NT2/D1 (cell line): ENCODE measurements at regions not wholly inside any gene's neighbourhood (a gene's known extent, or its start where the extent isn't known, plus 50 kb on each side); places are given as distances from the start of the nearest gene placed in this dataset.

Experiments used
- DNase-seq: peaks from one replicate; pipeline ENCODE4 v3.0.0-alpha.2; 2011; ENCODE audit warnings: low read depth, low spot score
- H3K27me3 ChIP-seq: 2 replicates; pipeline ENCODE4 v1.6.0; 2011; ENCODE audit warnings: mild to moderate bottlenecking; ENCODE audit not compliant: insufficient read length, insufficient read depth
- H3K36me3 ChIP-seq: 2 replicates; pipeline ENCODE4 v1.6.1; 2011; ENCODE audit warnings: mild to moderate bottlenecking, low read length, mixed read lengths; ENCODE audit not compliant: insufficient read depth, insufficient read length
- H3K4me1 ChIP-seq: 2 replicates; pipeline ENCODE4 v1.5.1; 2011; ENCODE audit not compliant: insufficient read depth, insufficient read length
- H3K4me3 ChIP-seq: 2 replicates; pipeline ENCODE4 v1.5.1; 2011; ENCODE audit warnings: low read depth; ENCODE audit not compliant: insufficient read length
- H3K9ac ChIP-seq: 2 replicates; pipeline ENCODE4 v1.6.0; 2011; ENCODE audit warnings: low read depth; ENCODE audit not compliant: insufficient read length
- H3K9me3 ChIP-seq: 2 replicates; pipeline ENCODE4 v1.5.1; 2011; ENCODE audit warnings: mild to moderate bottlenecking, low read length; ENCODE audit not compliant: insufficient read depth
- SUZ12 ChIP-seq: IDR thresholded peaks from 2 replicates; pipeline ENCODE4 v1.6.1; 2011; ENCODE audit not compliant: insufficient read length, insufficient read depth; ENCODE audit errors: extremely low read depth
- YY1 ChIP-seq: IDR thresholded peaks from 2 replicates; pipeline ENCODE4 v1.6.1; 2011; ENCODE audit not compliant: insufficient read length, insufficient read depth
- ZNF274 ChIP-seq: IDR thresholded peaks from 2 replicates; pipeline ENCODE4 v1.6.1; 2011; ENCODE audit warnings: mild to moderate bottlenecking, low read depth, low read length

- H3K27me3 ChIP-seq, result no peaks in the 10 kb centered on the region
- TF ChIP-seq ZNF274, result no peak
- no peak for TF ChIP-seq YY1
- TF ChIP-seq SUZ12, result no peak
- no peak overlapping the region for H3K9ac ChIP-seq
- DNase-seq, result no peak
- no peaks in the 10 kb centered on the region for H3K4me1 ChIP-seq
- no peaks in the 10 kb centered on the region for H3K36me3 ChIP-seq
- no peaks in the 10 kb centered on the region for H3K9me3 ChIP-seq
- no peak overlapping the region for H3K4me3 ChIP-seq
These were observed 292.8 kb upstream of the ZNF717 start for GRCh38 chr3:76078101-76078500.

DNA sequence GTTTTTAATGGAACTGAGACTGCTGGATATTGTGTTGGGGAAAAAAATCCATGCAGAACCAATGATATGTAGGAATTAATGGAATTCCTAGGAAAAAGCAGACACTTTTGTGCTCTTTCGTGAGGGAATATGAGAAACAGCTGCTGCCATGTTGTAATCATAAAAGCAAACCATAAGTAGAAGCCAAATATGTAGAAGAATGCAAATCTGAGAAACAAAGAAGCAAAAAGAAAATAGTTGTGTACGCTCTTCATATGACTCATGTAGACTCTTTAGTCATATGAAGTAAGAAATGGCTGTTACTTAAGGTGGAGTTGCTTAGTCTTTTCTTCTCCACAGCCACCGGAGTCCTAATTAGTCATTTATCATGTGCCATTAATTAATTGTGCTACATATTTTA lies 298.6 kb upstream of the ZNF717 start:
- Histone ChIP-seq H3K9me3 (peaks cover 6% of the 10 kb centered on the region; the same call in 1 of the 2 replicates), H3K4me3 (no peak overlapping the region), H3K9ac (no peak overlapping the region), H3K27me3 (no peaks in the 10 kb centered on the region), H3K4me1 (no peaks in the 10 kb centered on the region), H3K36me3 (no peaks in the 10 kb centered on the region)
- no peak for TF ChIP-seq ZNF274
- TF ChIP-seq YY1, result no peak
- TF ChIP-seq SUZ12, result no peak
- DNase-seq, result no peak

- TF ChIP-seq SUZ12 (no peak), ZNF274 (no peak), YY1 (no peak)
- Histone ChIP-seq H3K4me1 (no peaks in the 10 kb centered on the region), H3K9ac (no peak overlapping the region), H3K36me3 (no peaks in the 10 kb centered on the region), H3K9me3 (no peaks in the 10 kb centered on the region; the same call in 1 of the 2 replicates), H3K27me3 (no peaks in the 10 kb centered on the region), H3K4me3 (no peak overlapping the region)
- no peak for DNase-seq
These were observed 310.7 kb upstream of the ZNF717 start for GRCh38 chr3:76096036-76096435.

DNA sequence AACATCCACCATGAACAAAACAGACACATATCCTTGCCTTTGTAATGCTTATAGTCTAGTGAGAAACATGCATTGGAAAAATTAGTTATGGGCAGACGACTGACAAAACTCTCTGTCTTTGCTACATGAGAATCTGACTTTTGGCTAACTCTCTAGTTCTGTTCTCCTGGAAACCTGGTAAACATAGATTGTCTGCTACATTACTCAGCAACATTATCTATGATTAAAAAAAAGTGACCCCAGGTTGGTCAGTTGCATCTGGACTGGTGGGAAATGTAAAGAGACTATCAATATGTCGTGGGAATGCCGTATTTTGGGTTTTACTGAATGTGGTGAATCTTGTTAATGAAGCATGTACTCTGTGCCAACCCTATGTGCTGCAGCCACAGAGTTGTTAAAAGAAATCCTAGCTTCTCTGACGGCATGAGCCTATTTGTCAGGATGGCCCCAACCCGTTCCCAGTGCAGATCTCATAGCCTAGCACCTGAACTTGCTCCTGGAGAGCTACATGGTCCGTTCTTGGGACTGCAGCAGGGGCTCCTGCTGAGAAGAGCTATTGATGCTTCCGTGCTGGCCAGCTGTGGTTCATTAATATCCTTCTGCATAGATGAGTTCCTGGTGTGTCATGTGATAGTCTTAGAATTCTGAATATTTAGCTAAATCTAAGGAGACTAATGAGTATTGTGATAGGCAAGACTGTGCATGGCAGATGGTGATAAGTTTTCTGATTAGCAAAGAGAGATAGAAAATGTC lies 311.7 kb upstream of the ZNF717 start:
- Histone ChIP-seq H3K4me3 (no peak overlapping the region), H3K27me3 (no peaks in the 10 kb centered on the region)
- TF ChIP-seq ZNF274 (no peak), YY1 (no peak), SUZ12 (no peak)

GRCh38 chr3:76097589-76097969 lies 312.2 kb upstream of the ZNF717 start:
- H3K9me3 ChIP-seq, result no peaks in the 10 kb centered on the region
- no peak for DNase-seq
- no peaks in the 10 kb centered on the region for H3K4me1 ChIP-seq
- H3K9ac ChIP-seq, result no peak overlapping the region
- H3K4me3 ChIP-seq, result no peak overlapping the region
- TF ChIP-seq SUZ12 (no peak), ZNF274 (no peak), YY1 (no peak)
- H3K27me3 ChIP-seq, result no peaks in the 10 kb centered on the region
- H3K36me3 ChIP-seq, result no peaks in the 10 kb centered on the region

More for the DNA sequence above, 311.7 kb upstream of the ZNF717 start:
- no peaks in the 10 kb centered on the region for H3K4me1 ChIP-seq
- H3K36me3 ChIP-seq, result no peaks in the 10 kb centered on the region
- H3K9ac ChIP-seq, result no peak overlapping the region
- no peak for DNase-seq
- no peaks in the 10 kb centered on the region for H3K9me3 ChIP-seq

- H3K36me3 ChIP-seq, result no peaks in the 10 kb centered on the region
- no peaks in the 10 kb centered on the region for H3K27me3 ChIP-seq
- no peaks in the 10 kb centered on the region for H3K4me1 ChIP-seq
- TF ChIP-seq YY1 (no peak), ZNF274 (no peak), SUZ12 (no peak)
- DNase-seq, result no peak
- H3K9ac ChIP-seq, result no peak overlapping the region
- H3K4me3 ChIP-seq, result no peak overlapping the region
- no peaks in the 10 kb centered on the region for H3K9me3 ChIP-seq
These were observed 314.6 kb upstream of the ZNF717 start for GRCh38 chr3:76099956-76100355.

- Histone ChIP-seq H3K9ac (no peak overlapping the region), H3K4me3 (no peak overlapping the region), H3K36me3 (no peaks in the 10 kb centered on the region), H3K4me1 (no peaks in the 10 kb centered on the region), H3K9me3 (no peaks in the 10 kb centered on the region), H3K27me3 (no peaks in the 10 kb centered on the region)
- peak; percentile 23 for DNase-seq
- TF ChIP-seq SUZ12 (no peak), ZNF274 (no peak), YY1 (no peak)
These were observed 322.7 kb upstream of the ZNF717 start for GRCh38 chr3:76107935-76108570.

GRCh38 chr3:76111808-76112207 lies 326.5 kb upstream of the ZNF717 start:
- TF ChIP-seq ZNF274 (no peak), YY1 (no peak), SUZ12 (no peak)
- Histone ChIP-seq H3K27me3 (no peaks in the 10 kb centered on the region), H3K4me3 (no peak overlapping the region), H3K36me3 (no peaks in the 10 kb centered on the region), H3K4me1 (no peaks in the 10 kb centered on the region), H3K9me3 (no peaks in the 10 kb centered on the region), H3K9ac (no peak overlapping the region)
- no peak for DNase-seq
